IMR-90 (cell line): ENCODE measurements at regions not wholly inside any gene's neighbourhood (a gene's known extent, or its start where the extent isn't known, plus 50 kb on each side); places are given as distances from the start of the nearest gene placed in this dataset.

ENCODE experiments used
- ATAC-seq: fragments of 200-7000 bp; cut with Tn5 transposase; 2 replicates; pipeline ENCODE4 v1.9.1; 2020; ENCODE audit warnings: low read depth, mild to moderate bottlenecking, moderate library complexity
- BruUV-seq: library from RNA; stranded (reverse); fragments of 400-500 nt; replicated peaks from 2 replicates; lab custom pipeline; 2021; lab: Mats Ljungman, UMichigan
- CTCF ChIA-PET: fragments of 300-600 bp; formaldehyde crosslinking; extraction: SDS; loops from one replicate; lab custom pipeline; 2021; ENCODE audit warnings: antibody characterized with exemption; lab: Yijun Ruan, JAX
- POLR2A ChIA-PET: fragments of 300-600 bp; sonication (Branson Sonifier 250); formaldehyde crosslinking; loops from one replicate; lab custom pipeline; 2022; ENCODE audit warnings: antibody characterized with exemption; ENCODE audit not compliant: unreplicated experiment; lab: Charles Lee
- DNase-seq: peaks from one replicate; pipeline ENCODE4 v3.0.0; 2013
- H2AFZ ChIP-seq: replicated peaks from 2 replicates; pipeline ENCODE3; 2013; ENCODE audit warnings: low read length, mild to moderate bottlenecking; ENCODE audit not compliant: poor library complexity
- H2AK5ac ChIP-seq: 2 replicates; pipeline ENCODE4 v1.6.1; 2013; ENCODE audit warnings: low read depth, low read length, inconsistent platforms
- H2AK9ac ChIP-seq: replicated peaks from 2 replicates; pipeline ENCODE3; 2013; ENCODE audit warnings: mild to moderate bottlenecking, low read depth, low read length, moderate library complexity; ENCODE audit not compliant: poor library complexity
- H2BK120ac ChIP-seq: 2 replicates; pipeline ENCODE4 v1.6.1; 2013; ENCODE audit warnings: low read depth, low read length, inconsistent platforms
- H2BK15ac ChIP-seq: 3 replicates; pipeline ENCODE4 v1.6.1; 2013; ENCODE audit warnings: low read depth, low read length, inconsistent platforms
- H2BK20ac ChIP-seq: 2 replicates; pipeline ENCODE4 v1.6.1; 2013; ENCODE audit warnings: low read depth, mild to moderate bottlenecking, inconsistent platforms, low read length, moderate library complexity
- H2BK5ac ChIP-seq: 2 replicates; pipeline ENCODE4 v1.6.1; 2013; ENCODE audit warnings: mild to moderate bottlenecking, low read depth, low read length, inconsistent platforms; ENCODE audit not compliant: poor library complexity, severe bottlenecking
- H3K14ac ChIP-seq: replicated peaks from 2 replicates; pipeline ENCODE4 v1.6.1; 2013; ENCODE audit warnings: low read depth, low read length, inconsistent platforms
- H3K18ac ChIP-seq: 2 replicates; pipeline ENCODE4 v1.6.1; 2013; ENCODE audit warnings: low read depth, low read length, control low read depth
- H3K23ac ChIP-seq: 2 replicates; pipeline ENCODE4 v1.6.1; 2013; ENCODE audit warnings: low read depth, low read length, inconsistent platforms
- H3K27ac ChIP-seq: 2 replicates; pipeline ENCODE4 v1.5.1; 2013; ENCODE audit warnings: mild to moderate bottlenecking, control low read depth, low read length; ENCODE audit not compliant: insufficient read depth
- H3K27me3 ChIP-seq: 2 replicates; pipeline ENCODE4 v1.6.1; 2013; ENCODE audit warnings: low read length; ENCODE audit not compliant: control insufficient read depth, insufficient read depth
- H3K36me3 ChIP-seq: 2 replicates; pipeline ENCODE4 v1.6.1; 2013; ENCODE audit warnings: low read length, mixed read lengths; ENCODE audit not compliant: control insufficient read depth, insufficient read depth
- H3K4ac ChIP-seq: 2 replicates; pipeline ENCODE4 v1.6.1; 2013; ENCODE audit warnings: low read depth, low read length, inconsistent platforms
- H3K4me1 ChIP-seq: 2 replicates; pipeline ENCODE4 v1.6.1; 2013; ENCODE audit warnings: low read length, mixed read lengths; ENCODE audit not compliant: control insufficient read depth, insufficient read depth
- H3K4me2 ChIP-seq: 2 replicates; pipeline ENCODE4 v1.6.1; 2013; ENCODE audit warnings: low read depth, mild to moderate bottlenecking, control low read depth, low read length, moderate library complexity
- H3K4me3 ChIP-seq: 2 replicates; pipeline ENCODE4 v1.5.1; 2013; ENCODE audit warnings: low read depth, mild to moderate bottlenecking, control low read depth, low read length, moderate library complexity; ENCODE audit not compliant: insufficient read depth
- H3K56ac ChIP-seq: 2 replicates; pipeline ENCODE4 v1.6.1; 2013; ENCODE audit warnings: low read length, inconsistent platforms; ENCODE audit not compliant: insufficient read depth; ENCODE audit errors: extremely low read depth
- H3K79me1 ChIP-seq, 2 experiments: 2 replicates each; pipeline ENCODE4 v1.6.1; 2013; ENCODE audit warnings: low read length in 2 of 2, inconsistent platforms in 1 of 2, low read depth in 1 of 2
- H3K9ac ChIP-seq: 2 replicates; pipeline ENCODE4 v1.6.1; 2013; ENCODE audit warnings: low read depth, low read length, control low read depth
- H3K9me1 ChIP-seq: 2 replicates; pipeline ENCODE4 v1.6.1; 2013; ENCODE audit warnings: low read length, inconsistent platforms; ENCODE audit not compliant: insufficient read depth
- H3K9me3 ChIP-seq: 2 replicates; pipeline ENCODE4 v1.6.1; 2013; ENCODE audit warnings: low read length; ENCODE audit not compliant: control insufficient read depth, insufficient read depth
- H4K20me1 ChIP-seq: 2 replicates; pipeline ENCODE4 v1.6.1; 2013; ENCODE audit warnings: low read length, inconsistent platforms; ENCODE audit not compliant: insufficient read depth
- H4K5ac ChIP-seq: 2 replicates; pipeline ENCODE4 v1.6.1; 2013; ENCODE audit warnings: mild to moderate bottlenecking, low read depth, low read length, control low read depth
- H4K8ac ChIP-seq, 2 experiments: 2 replicates each; pipeline ENCODE4 v1.6.1; 2013; ENCODE audit warnings: low read depth in 2 of 2, low read length in 2 of 2, control low read depth in 1 of 2, inconsistent platforms in 1 of 2
- H4K91ac ChIP-seq: 2 replicates; pipeline ENCODE4 v1.6.1; 2013; ENCODE audit warnings: low read depth, low read length, inconsistent platforms; ENCODE audit not compliant: insufficient read depth
- CEBPB ChIP-seq: IDR thresholded peaks from 2 replicates; pipeline ENCODE4 v1.6.1; 2012; ENCODE audit warnings: low read depth, low read length, improper control_type of control experiment
- FOS ChIP-seq: fragments of 150-350 bp; IDR thresholded peaks from 2 replicates; pipeline ENCODE4 v1.6.1; 2016; ENCODE audit warnings: low read depth, low read length
- MAFK ChIP-seq: IDR thresholded peaks from 2 replicates; pipeline ENCODE4 v1.6.1; 2012; ENCODE audit warnings: low read depth, low read length, improper control_type of control experiment
- MAZ ChIP-seq: IDR thresholded peaks from 2 replicates; pipeline ENCODE4 v1.6.1; 2012; ENCODE audit warnings: low read depth, mild to moderate bottlenecking, low read length, improper control_type of control experiment, moderate library complexity, borderline replicate concordance
- MXI1 ChIP-seq: IDR thresholded peaks from 2 replicates; pipeline ENCODE4 v1.6.1; 2012; ENCODE audit warnings: low read depth, mild to moderate bottlenecking, low read length, moderate library complexity, borderline replicate concordance
- POLR2A ChIP-seq: IDR thresholded peaks from 2 replicates; pipeline ENCODE4 v1.6.1; 2012; ENCODE audit warnings: mild to moderate bottlenecking, low read depth, low read length
- RAD21 ChIP-seq: IDR thresholded peaks from 2 replicates; pipeline ENCODE4 v1.6.1; 2012; ENCODE audit warnings: low read length, improper control_type of control experiment
- RCOR1 ChIP-seq: IDR thresholded peaks from 2 replicates; pipeline ENCODE4 v1.6.1; 2012; ENCODE audit warnings: mild to moderate bottlenecking, low read length, improper control_type of control experiment; ENCODE audit not compliant: insufficient replicate concordance
- SMC3 ChIP-seq: fragments of 150-350 bp; IDR thresholded peaks from 2 replicates; pipeline ENCODE4 v1.6.1; 2016; ENCODE audit warnings: low read depth, mild to moderate bottlenecking, antibody characterized with exemption, low read length, moderate library complexity
- WGBS, 2 experiments: methylation state at CpG; one replicate each; pipeline versions ENCODE4 v1.1.5 to v1.1.7; 2013; ENCODE audit warnings: missing lambda C conversion rate in 2 of 2; ENCODE audit not compliant: insufficient read length in 1 of 2; ENCODE audit errors: extremely low coverage in 2 of 2; 5-methylcytosine and 5-hydroxymethylcytosine counted together
- dilution Hi-C: fragments of 300-500 bp; cut with HindIII; formaldehyde crosslinking; loops from one replicate; pipeline ENCODE4 v1.14.3; 2018; ENCODE audit warnings: low sequenced_read_pairs; ENCODE audit not compliant: unreplicated experiment
- in situ Hi-C: fragments of 300-500 bp; cut with MboI; formaldehyde crosslinking; loops from 3 replicates; pipeline ENCODE4 v1.14.3; 2019; ENCODE audit warnings: low sequenced_read_pairs, inconsistent platforms, mixed read lengths
- intact Hi-C: fragments of 100-400 bp; cut with micrococcal nuclease; formaldehyde crosslinking; loops from 2 replicates; pipeline ENCODE4 v1.10.0; 2022
- TF ChIP-seq, protein P1 (sequence below): fragments of 150-350 bp; IDR thresholded peaks from 2 replicates; pipeline ENCODE4 v1.6.1; 2017; ENCODE audit warnings: mild to moderate bottlenecking, antibody characterized with exemption, low read length, low read depth

GRCh38 chr9:12972608-12973589 lies 198.1 kb downstream of the LURAP1L start:
- H3K9ac ChIP-seq, result no peak overlapping the region
- no peaks in the 10 kb centered on the region for H3K36me3 ChIP-seq
- H2BK5ac ChIP-seq, result no peak overlapping the region
- POLR2A ChIA-PET, result no interaction called here
- no peak overlapping the region for H4K8ac ChIP-seq
- H4K5ac ChIP-seq, result no peak overlapping the region
- H3K56ac ChIP-seq, result no peak overlapping the region
- no peak overlapping the region for H3K4me2 ChIP-seq
- in situ Hi-C loops, result no loop called here
- H3K27ac ChIP-seq, result no peak overlapping the region
- no peak overlapping the region for H3K4ac ChIP-seq
- CTCF ChIA-PET, result no interaction called here
- no CpG with 5 or more reads among the region's 8 CpGs for WGBS, 2 experiments
- intact Hi-C loops, result no loop called here
- H3K4me1 ChIP-seq, result peaks cover 2% of the 10 kb centered on the region; the same call in 1 of the 2 replicates
- no peak overlapping the region for H2BK15ac ChIP-seq
- H3K79me1 ChIP-seq, result no peaks in the 10 kb centered on the region
- BruUV-seq, result no TSS peak
- H3K23ac ChIP-seq, result no peak overlapping the region
- no peak overlapping the region for H2BK120ac ChIP-seq
- H3K27me3 ChIP-seq, result no peaks in the 10 kb centered on the region
- no peak overlapping the region for H2AFZ ChIP-seq
- H3K4me3 ChIP-seq, result no peak overlapping the region
- no peak overlapping the region for H2BK20ac ChIP-seq
- no peak overlapping the region for H2AK9ac ChIP-seq
- no peaks in the 10 kb centered on the region; the same call in 1 of the 2 replicates for H3K9me1 ChIP-seq
- no peak for TF ChIP-seq RAD21
- TF ChIP-seq, protein P1, sequence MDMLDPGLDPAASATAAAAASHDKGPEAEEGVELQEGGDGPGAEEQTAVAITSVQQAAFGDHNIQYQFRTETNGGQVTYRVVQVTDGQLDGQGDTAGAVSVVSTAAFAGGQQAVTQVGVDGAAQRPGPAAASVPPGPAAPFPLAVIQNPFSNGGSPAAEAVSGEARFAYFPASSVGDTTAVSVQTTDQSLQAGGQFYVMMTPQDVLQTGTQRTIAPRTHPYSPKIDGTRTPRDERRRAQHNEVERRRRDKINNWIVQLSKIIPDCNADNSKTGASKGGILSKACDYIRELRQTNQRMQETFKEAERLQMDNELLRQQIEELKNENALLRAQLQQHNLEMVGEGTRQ, result no peak
- no peak for TF ChIP-seq SMC3
- no peak for TF ChIP-seq MAFK
- TF ChIP-seq CEBPB, result no peak
- TF ChIP-seq FOS, result no peak
- no peak for TF ChIP-seq MAZ
- TF ChIP-seq RCOR1, result no peak
- TF ChIP-seq MXI1, result no peak
- no peak for TF ChIP-seq POLR2A
- no peak overlapping the region for H4K91ac ChIP-seq
- no peak overlapping the region for H3K18ac ChIP-seq
- no peak overlapping the region for H3K14ac ChIP-seq
- ATAC-seq (no peak), DNase-seq (no peak)
- dilution Hi-C loops, result no loop called here
- H3K9me3 ChIP-seq, result no peaks in the 10 kb centered on the region
- H4K20me1 ChIP-seq, result no peaks in the 10 kb centered on the region
- H2AK5ac ChIP-seq, result no peak overlapping the region
